Activated T-helper 1 cell treated with Interleukin-2 at 50 U/mL for 16 hours (primary cell): ENCODE measurements at regions not wholly inside any gene's neighbourhood (a gene's known extent, or its start where the extent isn't known, plus 50 kb on each side); places are given as distances from the start of the nearest gene placed in this dataset.

Experiments used
- DNase-seq: peaks from one replicate; pipeline ENCODE4 v3.0.0-alpha.2; 2020; ENCODE audit warnings: low read depth

- no peak for DNase-seq
Observed at GRCh38 chr18:77985526-77986281, 736.1 kb downstream of the GALR1 start.

GRCh38 chr18:77990131-77990530, 740.5 kb downstream of the GALR1 start:
- no peak for DNase-seq

GRCh38 chr18:77990901-77991300, 741.3 kb downstream of the GALR1 start:
- DNase-seq = no peak

- DNase-seq = no peak
Observed at GRCh38 chr18:77992057-77992456, 742.4 kb downstream of the GALR1 start.

GRCh38 chr18:77993188-77993981, 743.7 kb downstream of the GALR1 start:
- DNase-seq = no peak

GRCh38 chr18:77995593-77995992, 745.9 kb downstream of the GALR1 start:
- no peak for DNase-seq

- no peak for DNase-seq
Observed at GRCh38 chr18:77996737-77997136, 747.1 kb downstream of the GALR1 start.

- DNase-seq = no peak
Observed at GRCh38 chr18:78001811-78002210, 752.2 kb downstream of the GALR1 start.

- no peak for DNase-seq
Observed at GRCh38 chr18:78006006-78006773, 756.5 kb downstream of the GALR1 start.

- no peak for DNase-seq
Observed at GRCh38 chr18:78006774-78007260, 757.2 kb downstream of the GALR1 start.

GRCh38 chr18:78010363-78010762, 760.7 kb downstream of the GALR1 start:
- DNase-seq = no peak

- no peak for DNase-seq
Observed at GRCh38 chr18:78017869-78018268, 768.2 kb downstream of the GALR1 start.

GRCh38 chr18:78021196-78021595, 771.5 kb downstream of the GALR1 start:
- no peak for DNase-seq

GRCh38 chr18:78031589-78031988, 781.9 kb downstream of the GALR1 start:
- no peak for DNase-seq

- no peak for DNase-seq
Observed at GRCh38 chr18:78031991-78032390, 782.3 kb downstream of the GALR1 start.

GRCh38 chr18:78032574-78032973, 782.9 kb downstream of the GALR1 start:
- DNase-seq = no peak

GRCh38 chr18:78034755-78035154, 785.1 kb downstream of the GALR1 start:
- no peak for DNase-seq

GRCh38 chr18:78041218-78041617, 791.6 kb downstream of the GALR1 start:
- no peak for DNase-seq

GRCh38 chr18:78046631-78047030, 797.0 kb downstream of the GALR1 start:
- no peak for DNase-seq

- no peak for DNase-seq
Observed at GRCh38 chr18:78049281-78049680, 799.6 kb downstream of the GALR1 start.

GRCh38 chr18:78054801-78055200, 805.2 kb downstream of the GALR1 start:
- no peak for DNase-seq

GRCh38 chr18:78056011-78056410, 806.4 kb downstream of the GALR1 start:
- no peak for DNase-seq
